COLO668 (cell line): ENCODE measurements at regions not wholly inside any gene's neighbourhood (a gene's known extent, or its start where the extent isn't known, plus 50 kb on each side); places are given as distances from the start of the nearest gene placed in this dataset.

Experiments used
- DNase-seq: peaks from one replicate; lab custom pipeline; 2025; ENCODE audit not compliant: unreplicated experiment; lab: John Stamatoyannopoulos, UW

DNA sequence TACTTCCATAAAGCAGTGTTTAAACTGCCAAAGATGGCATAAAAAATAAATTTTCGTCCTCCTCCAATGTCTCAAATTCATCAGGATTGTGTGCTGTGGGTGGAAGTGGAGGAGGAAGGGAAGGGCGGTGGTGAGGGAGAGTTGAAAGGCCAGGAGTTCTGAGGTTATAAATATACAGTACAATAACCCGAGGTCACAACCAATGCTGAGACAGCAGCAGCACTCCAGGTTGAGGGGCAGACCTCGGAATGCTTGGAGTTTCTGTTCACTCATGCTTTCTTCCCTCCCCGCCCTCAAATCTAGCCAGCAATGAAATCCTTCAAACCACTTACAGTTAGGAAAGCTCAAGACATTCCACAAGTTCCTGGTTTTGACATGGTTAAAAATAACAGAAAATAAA lies 134.0 kb upstream of the SMAD1 start:
- DNase-seq = no peak

DNA sequence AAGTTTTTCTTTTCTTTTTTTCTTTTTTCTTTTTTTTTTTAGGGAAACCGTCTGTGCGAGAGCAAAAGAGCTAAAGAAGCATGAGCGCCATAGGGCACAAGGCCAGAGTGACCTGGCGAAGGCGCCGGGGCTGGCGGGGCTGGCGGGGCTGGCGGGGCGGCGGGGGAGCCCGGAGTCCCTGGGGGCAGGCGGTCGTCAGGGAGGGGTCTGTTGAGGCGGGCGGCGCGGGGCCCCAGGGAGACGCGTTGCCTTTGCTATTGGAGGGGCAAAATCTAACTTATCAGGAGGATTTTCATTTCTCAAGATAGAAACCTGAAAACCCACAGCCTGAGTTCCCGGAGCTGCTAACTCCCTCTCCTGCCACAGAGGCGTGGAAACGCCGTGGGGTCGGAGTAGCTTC lies 135.6 kb upstream of the SMAD1 start:
- no peak for DNase-seq

DNA sequence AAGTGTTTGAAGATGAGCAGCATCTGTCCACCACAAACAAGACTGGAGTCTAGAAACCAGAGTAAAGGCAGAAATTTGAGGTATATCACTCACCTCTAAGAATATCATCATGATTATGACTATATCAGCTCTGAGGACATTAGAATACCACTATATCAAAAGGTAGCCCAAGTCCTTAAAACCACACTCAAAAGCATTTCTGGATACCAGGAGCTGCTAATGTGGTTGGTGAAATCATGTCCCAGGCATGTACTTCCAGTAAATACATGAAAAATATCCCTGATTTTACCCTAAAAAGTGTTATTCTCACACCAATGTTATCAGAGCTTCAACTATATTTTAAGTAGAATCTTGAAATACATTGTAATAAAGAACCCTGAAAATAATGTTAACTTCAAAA lies 136.3 kb upstream of the SMAD1 start:
- no peak for DNase-seq

DNA sequence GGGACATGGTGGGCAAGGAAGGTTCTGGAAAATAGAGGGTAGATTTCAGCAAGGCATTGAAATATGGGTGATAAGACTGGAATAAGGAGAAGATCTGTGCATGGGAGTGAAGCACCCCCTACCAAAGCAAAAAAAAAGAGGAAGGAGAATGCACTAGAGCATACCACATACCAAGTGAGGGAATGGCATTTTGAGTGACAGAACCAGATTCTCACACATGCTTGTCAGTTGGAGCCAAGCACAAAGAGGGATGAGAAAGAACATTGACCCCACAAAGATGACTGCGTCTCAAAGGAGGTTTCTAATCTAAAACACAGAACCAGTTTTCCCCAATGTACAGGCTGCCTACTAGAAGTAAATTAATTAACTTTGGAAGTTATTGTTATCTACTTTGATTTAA lies 140.3 kb upstream of the SMAD1 start:
- DNase-seq = no peak

DNA sequence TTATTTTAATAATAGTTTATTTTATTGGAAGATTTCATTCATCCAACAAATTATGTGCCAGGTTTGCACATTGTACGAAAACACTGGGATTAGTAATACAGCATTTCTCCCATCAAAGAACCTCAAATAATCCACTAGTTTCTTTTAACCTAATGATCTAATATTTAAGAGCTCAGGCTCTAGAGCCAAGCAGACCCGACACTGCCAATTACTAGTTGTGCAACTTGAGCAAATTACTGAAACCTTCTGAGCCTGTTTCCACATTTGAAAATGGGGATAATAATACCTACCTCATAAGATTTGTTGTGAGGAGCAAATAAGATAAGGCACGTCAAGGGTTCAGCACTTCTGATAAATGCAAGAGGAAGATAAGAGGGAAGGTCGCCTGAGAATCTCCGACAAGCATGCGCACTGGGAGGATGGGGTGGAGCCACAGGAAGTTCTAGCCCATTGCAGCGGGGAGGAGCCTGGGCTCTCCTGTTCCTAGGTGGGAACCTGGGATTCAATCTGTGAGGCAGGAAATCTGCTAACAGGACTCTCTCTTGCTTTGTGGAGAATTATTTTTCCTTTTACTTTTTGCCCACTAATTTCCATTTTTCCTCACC lies 141.5 kb upstream of the SMAD1 start:
- no peak for DNase-seq

DNA sequence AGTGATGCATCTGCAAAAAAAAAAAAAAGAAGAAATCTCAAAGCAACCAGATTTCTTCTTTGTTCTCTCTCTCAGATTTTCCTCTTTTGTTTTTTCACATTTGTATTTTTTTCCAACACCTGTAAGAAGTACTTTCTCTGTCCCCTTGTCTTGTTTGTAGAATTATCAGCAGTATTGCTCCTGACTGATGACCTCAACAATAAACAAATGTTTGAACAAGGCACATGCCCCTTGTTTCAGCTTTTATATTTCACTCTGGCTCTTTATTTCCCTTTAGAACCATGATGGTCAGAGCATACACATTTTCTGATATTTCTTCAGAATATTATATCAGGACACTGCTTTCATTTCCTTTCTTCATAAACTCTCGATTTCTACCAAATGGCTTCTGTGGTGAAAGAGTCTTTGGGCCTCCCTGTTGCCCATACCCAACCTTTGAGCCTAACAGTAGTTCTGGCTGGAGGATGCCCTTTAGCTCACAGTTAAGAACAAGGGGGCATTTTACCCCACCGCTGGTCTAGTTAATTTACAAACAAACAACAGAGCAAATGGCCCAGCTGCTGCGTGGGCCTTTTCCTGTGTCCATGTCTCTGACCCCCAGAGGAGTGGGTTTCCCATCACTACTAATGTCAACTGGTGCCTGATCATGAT lies 142.5 kb upstream of the SMAD1 start:
- DNase-seq = no peak

DNA sequence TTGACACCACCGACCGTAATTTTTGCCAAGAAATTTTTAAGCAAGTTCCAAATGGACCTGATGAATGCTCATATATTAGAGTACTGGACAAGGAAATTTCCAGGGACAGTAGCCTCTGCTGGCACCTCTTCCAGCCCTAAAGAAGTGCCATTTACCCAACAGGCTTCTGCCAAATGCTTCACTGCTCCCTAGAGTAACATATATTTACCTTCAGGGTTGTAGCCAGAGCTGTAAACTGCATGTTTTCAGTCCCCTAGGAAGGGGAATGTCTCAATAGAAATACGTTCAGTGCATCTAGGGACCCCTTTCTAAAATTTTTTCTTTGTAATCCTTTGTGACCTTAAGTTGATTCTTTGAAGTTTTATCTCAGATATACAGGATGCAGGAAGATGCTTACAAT lies 143.1 kb upstream of the SMAD1 start:
- DNase-seq = no peak

DNA sequence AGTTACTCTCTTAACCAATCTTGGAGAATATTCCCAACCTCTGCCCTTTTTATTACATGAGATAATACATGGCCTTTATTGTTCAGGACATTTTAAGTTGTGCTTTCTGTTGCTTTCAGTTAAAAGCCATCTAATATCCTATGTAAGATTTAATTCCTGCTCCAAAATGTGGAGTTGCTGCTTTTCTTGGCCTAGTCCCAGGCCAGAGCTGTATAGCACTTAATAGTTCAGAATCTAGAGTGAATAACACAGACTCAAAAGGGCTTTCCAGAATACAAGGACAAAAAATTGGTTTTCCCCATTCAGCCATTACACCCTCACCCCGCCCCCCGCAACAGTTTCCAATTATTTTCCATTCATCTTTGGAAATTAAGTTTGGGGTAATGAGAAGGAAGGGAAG lies 144.3 kb upstream of the SMAD1 start:
- DNase-seq = no peak

DNA sequence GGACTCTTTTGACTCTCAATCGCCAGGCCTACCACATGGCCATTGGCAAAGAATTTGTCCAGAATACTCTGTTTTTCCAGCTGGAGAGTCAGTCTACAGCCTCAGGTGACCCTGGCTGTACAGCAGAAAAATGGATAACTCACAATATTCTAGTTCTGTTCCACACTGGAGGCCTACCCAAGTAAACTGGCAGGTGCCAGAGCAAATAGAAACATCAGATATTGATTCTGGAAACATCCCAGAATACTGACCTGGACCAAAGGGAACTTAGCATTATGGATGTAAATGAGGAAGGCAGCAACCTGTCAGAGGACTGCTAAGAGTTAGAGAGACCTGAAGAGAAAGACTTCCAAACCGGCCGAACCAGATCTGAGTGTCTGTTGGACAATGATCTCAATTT lies 147.9 kb upstream of the SMAD1 start:
- DNase-seq = no peak

DNA sequence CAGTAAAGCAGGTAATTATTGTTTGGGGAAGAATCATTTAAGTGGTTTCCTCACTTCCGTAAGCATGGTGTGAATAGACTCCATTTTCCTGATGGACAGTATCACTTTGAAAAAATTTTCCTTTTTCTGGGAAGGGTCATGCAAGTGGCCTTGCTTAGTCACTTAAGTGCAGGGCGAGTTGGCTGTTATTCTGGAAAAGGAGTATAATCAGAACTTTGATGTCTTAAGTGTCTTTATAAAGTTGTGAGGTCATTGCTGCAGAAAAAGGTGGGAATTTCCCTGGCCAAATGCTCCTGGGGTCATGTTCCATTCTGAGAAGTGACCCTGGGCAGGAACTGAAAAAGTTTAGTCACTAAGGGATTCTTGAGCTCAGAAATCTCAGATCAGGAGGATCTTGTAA lies 146.1 kb upstream of the OTUD4 start:
- DNase-seq = no peak

DNA sequence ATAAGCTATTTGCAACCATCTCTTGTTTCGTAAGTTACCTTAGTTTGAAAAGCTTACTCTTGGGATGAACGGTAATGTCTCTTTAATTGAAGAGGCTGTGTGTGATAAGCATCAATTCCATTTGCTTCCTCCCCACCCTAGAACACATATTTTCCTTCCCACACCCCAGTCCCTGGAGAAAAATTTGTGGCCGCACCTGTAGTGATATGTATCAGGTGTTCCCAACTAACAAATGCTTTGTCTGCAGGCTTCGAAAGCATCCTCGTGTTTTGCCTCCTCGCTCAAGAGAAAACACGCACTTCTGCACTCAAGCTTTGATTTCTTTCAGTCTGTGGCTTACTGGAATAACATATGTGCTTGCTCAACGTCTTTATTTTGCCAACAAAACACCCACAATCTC lies 143.8 kb upstream of the OTUD4 start:
- no peak for DNase-seq

DNA sequence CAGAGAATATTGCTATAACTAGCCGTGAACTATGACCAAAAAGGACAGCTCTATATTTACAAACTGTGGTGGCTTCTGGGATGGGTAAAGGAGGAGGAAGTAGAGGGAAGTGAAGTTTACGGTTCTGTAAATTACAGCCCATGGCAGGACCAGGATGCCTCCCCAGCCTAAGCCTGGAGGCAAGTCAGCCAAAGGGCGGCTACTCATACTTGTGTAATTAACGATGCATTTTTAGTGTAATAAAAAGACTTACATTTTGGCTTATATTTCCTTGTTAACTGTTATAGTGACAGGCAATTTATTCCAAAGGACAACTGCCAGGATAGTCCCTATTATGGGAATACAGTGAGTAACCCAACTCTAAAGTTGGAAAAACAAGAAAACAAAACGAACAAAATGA lies 139.9 kb upstream of the OTUD4 start:
- DNase-seq = no peak

DNA sequence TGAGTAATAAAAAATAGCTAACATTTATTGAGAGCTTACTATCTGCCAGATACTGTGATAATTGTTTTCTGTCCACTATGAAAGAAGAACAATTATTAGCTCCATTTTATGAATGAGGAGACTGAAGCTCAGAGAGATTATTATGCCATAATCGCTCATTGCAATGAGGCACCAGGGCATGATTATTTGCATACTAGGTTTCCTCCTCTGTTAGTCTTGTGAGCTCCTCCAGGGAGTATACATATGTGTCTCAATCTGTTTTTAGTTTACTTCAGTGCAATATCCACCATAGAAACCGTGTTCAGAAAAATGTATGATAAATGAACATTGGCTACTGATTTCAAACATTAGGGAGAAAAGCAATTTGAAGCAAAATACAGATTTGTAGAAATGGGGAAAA lies 139.4 kb upstream of the OTUD4 start:
- DNase-seq = no peak

DNA sequence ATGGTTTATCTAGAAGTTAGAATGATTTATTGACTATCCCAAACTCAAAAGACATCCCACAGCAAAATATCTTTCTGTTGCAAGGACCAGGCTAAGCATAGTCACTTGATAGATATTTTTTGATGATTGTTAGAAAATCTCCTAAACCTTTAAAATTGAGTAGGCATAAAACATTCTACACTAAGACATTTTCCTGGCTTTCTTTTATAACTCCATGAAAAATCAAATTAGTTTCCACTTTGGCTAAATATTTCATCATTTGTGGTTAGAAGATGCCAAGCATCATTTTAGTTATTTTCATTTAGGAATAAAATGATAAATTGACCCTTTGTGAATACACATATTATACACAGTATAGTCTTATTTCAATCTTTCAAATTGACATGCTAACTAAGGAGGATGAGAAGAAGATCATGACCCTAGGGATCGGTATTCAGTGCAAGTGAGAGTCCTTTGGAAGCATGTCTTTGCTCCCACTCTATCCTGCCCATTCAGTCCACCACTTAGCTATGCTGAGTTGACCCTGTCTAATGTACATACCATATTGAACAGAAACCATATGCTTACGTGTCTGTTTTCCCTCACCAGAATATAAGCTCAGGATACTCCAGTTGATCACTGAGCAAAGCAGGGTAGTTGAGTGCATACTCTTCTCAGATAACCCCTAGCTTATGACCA lies 136.6 kb upstream of the OTUD4 start:
- no peak for DNase-seq

DNA sequence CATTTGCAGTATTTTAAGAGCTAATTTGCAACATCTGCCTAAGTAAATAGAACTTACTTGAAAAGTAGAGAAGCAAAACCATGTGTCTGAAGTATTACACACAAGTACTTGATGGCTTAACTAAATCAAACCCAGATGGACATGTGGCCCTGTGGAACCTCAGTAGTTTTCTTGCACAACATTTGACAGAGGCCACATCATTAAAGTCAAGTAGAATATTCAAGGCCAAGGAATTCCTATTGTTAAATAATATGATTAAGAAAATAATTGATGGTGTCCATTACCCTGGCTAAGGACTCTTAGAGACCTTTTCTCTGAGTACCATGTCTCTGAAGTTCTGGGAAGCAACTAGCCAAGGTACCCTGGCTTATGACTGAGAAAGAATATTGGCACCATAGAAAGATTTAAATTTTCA lies 135.4 kb upstream of the OTUD4 start:
- no peak for DNase-seq

DNA sequence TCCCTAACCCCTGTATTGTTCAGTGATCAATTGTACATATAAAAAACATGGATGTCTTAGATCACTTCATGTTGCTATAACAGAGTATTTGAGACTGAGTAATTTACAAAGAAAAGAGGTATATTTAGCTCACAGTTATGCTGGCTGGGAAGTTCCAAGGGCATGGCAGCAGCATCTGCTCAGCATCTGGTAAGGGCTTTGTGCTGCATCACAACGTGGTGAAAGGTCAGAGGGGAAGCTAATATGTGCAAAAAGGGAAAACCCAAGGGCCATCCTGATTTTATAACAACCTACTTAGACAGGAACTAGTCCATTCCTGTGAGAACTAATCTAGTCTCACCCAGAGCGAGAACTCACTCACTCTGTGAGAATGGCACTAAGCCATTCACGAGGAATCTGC lies 128.2 kb upstream of the OTUD4 start:
- no peak for DNase-seq

DNA sequence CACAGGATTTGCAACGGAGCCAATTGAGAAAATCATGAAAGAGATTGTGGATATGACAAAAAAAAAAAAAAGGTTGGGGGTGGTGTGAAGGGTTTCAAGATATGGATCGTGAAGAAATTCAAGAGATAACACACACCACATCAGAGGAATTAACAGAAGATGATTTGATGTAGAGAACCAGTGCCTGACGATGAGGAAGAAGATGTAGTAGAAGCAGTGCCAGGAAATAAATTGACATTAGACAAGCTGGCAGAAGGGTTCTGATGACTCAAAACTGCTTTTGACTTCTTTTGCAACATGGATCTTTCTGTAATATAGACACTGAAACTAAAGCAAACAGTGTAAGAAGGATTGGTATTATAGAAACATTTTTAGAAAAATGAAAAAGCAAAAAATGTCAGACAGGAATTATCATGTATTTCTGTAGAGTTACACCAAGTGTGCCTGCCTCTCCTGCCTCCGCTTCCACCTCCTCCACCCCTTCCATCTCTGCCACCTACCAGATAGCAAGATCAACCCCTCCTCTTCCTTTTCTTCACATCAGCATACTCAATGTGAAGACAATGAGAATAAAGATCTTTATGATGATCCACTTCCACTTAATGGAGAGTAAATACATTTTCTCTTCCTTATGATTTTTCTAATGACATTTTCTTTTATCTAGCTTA lies 127.5 kb upstream of the OTUD4 start:
- no peak for DNase-seq

DNA sequence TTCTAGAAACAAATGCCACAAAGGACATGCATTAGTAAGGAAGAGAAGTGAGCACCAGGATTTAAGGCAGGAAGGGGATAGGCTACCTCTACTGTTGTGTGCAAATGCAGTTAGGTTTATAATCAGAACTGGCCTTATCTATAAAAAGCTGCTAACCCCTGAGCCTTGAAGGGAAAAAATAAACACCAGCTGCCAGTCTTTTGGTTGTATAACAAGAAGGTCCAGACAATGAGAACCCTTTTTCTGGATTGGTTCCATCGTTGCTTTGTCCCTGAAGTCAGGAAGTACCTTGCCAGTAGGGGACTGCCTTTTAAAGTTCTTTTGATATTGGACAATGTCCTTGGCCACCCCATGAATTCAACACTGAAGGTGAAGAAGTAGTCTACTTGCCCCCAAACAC lies 126.7 kb upstream of the OTUD4 start:
- DNase-seq = no peak

DNA sequence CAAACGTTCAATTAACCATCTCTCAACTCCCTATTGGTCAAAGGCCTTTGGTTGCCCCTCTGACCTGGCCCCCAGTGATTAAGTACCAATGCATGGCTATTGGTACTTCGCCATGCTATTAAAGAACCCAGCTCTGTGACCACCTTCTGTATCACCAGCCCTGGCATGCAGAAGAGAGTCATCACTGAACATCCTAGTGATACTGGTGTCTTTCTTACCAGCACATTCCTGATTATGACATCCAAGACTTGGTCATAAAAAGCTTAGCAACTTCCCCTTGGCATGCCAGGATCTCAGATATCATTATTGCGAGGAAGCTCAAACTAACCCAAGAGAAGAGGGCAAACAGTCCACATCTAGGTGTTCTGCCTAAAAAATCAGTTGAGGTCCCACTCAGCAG lies 122.3 kb upstream of the OTUD4 start:
- no peak for DNase-seq

DNA sequence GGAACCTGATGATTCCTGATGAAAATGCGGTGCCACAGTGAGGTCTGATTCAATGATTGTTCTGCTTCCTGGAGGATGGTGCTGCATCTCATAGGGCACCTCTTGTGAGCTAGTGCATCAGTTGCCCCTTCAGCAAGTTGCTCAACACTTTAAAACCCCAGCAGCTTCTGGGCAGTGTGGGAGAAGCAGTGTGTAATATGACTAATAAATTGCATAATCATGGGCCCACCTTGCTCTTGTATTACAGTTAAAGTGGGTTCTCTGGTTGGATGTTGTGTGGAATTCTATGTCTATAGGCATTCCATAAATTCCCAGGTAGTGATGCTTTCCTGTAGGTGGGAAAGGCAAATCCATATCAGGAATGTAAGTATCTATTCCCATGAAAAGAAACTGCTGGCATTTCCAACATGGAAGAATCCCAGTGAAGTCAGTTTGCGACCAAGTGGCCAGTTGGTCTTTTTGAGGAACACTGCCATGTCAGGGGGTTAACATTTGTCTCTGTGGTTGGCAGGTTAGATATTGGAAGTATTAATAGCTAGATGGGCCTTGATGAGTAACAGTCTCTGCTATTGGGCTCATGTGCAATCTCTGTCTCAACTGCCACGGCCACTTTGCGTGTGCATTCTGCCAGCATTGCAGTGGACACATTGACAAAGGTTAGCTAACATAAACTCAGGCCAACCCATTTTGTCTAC lies 121.1 kb upstream of the OTUD4 start:
- no peak for DNase-seq

DNA sequence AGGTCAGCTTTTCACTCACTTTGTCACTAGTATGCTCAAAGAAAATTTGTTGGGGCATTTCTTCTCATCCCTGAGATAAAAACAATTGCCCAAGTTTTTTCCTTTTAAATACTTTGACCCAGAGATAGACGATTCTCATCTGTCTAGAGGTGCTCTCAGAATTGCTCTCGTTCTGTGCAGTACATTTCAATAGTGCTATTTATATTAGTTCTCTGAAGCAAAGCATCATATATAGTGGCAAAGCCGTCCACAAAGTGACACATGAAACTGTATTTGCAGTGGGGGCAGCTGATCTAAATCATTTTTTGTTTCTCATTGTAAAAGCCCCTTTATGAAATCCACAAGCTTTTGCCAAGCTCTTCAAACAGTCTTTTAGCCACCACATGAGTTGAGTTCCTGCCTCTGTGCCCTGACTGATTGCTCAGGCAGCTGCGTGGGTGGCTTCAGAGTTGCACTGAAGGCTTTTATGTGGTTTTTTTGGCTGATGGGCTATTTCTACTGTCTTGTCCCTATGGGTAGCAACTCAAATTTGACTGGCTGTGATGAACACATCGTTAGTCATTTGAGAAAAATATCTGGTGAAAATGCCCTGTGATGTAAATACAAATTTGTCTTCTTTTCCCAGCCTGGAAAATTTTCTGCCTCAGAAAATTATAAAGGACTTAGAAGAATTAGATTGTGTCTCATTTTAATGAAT lies 119.1 kb upstream of the OTUD4 start:
- no peak for DNase-seq
